ENCODE measurements at regions not wholly inside any gene's neighbourhood (a gene's known extent, or its start where the extent isn't known, plus 50 kb on each side); places are given as distances from the start of the nearest gene placed in this dataset.

- H3K4me3 ChIP-seq (ENCODE audit: low read depth, low read length), result no peak overlapping the region
- no peak overlapping the region for H3K27ac ChIP-seq (ENCODE audit: extremely low read depth, low read depth, low read length)
- ChIA-PET CTCF (no interaction called here), POLR2A (no interaction called here)
- H3K9me3 ChIP-seq (ENCODE audit: control insufficient read depth, insufficient read depth, low read depth, low read length), result no peaks in the 10 kb centered on the region
- no peaks in the 10 kb centered on the region for H3K36me3 ChIP-seq (ENCODE audit: control insufficient read depth in 2 of 2, insufficient read depth in 1 of 2, low read length in 2 of 2)
- TF ChIP-seq ZBTB44 (tag by site-specific recombination; IDR thresholded peaks at IDR 0.05), result no peak
- TF ChIP-seq ZNF514 (tag by site-specific recombination; IDR thresholded peaks at IDR 0.05), result no peak
- TF ChIP-seq ZSCAN30 (tag by site-specific recombination; IDR thresholded peaks at IDR 0.05), result no peak
- no peak for TF ChIP-seq ZNF544 (tag by site-specific recombination; IDR thresholded peaks at IDR 0.05)
- no peak for TF ChIP-seq ZNF549 (tag by site-specific recombination; IDR thresholded peaks at IDR 0.05)
- TF ChIP-seq TSHZ1 (tag by site-specific recombination; IDR thresholded peaks at IDR 0.05; ENCODE audit: borderline replicate concordance), result no peak
- TF ChIP-seq ZFP41 (tag by site-specific recombination; IDR thresholded peaks at IDR 0.05; ENCODE audit: borderline replicate concordance), result no peak
- H3K4me1 ChIP-seq (ENCODE audit: control insufficient read depth, insufficient read depth, low read length), result no peaks in the 10 kb centered on the region
Observed at GRCh38 chr4:133812954-133813353, 388.6 kb downstream of the PABPC4L start.

GRCh38 chr4:133812236-133812635, 389.4 kb downstream of the PABPC4L start:
- POLR2A ChIA-PET, result no interaction called here
- no peak overlapping the region for H3K4me3 ChIP-seq (ENCODE audit: low read depth, low read length)
- H3K27ac ChIP-seq (ENCODE audit: extremely low read depth, low read depth, low read length), result no peak overlapping the region
- H3K36me3 ChIP-seq (ENCODE audit: control insufficient read depth in 2 of 2, insufficient read depth in 1 of 2, low read length in 2 of 2), result no peaks in the 10 kb centered on the region
- no peaks in the 10 kb centered on the region for H3K4me1 ChIP-seq (ENCODE audit: control insufficient read depth, insufficient read depth, low read length)
- no peaks in the 10 kb centered on the region for H3K9me3 ChIP-seq (ENCODE audit: control insufficient read depth, insufficient read depth, low read depth, low read length)
- CTCF ChIA-PET, result no interaction called here
- TF ChIP-seq ZNF394 (tag by site-specific recombination; IDR thresholded peaks at IDR 0.05; ENCODE audit: borderline replicate concordance) (no peak), ZNF777 (tag by site-specific recombination; IDR thresholded peaks at IDR 0.05; ENCODE audit: borderline replicate concordance) (no peak), SP3 (tag by site-specific recombination; IDR thresholded peaks at IDR 0.05) (no peak), ZNF391 (tag by site-specific recombination; IDR thresholded peaks at IDR 0.05; ENCODE audit: borderline replicate concordance, low read depth) (no peak), ZNF214 (tag by site-specific recombination; IDR thresholded peaks at IDR 0.05; ENCODE audit: borderline replicate concordance) (no peak)
- TF ChIP-seq, protein P1, sequence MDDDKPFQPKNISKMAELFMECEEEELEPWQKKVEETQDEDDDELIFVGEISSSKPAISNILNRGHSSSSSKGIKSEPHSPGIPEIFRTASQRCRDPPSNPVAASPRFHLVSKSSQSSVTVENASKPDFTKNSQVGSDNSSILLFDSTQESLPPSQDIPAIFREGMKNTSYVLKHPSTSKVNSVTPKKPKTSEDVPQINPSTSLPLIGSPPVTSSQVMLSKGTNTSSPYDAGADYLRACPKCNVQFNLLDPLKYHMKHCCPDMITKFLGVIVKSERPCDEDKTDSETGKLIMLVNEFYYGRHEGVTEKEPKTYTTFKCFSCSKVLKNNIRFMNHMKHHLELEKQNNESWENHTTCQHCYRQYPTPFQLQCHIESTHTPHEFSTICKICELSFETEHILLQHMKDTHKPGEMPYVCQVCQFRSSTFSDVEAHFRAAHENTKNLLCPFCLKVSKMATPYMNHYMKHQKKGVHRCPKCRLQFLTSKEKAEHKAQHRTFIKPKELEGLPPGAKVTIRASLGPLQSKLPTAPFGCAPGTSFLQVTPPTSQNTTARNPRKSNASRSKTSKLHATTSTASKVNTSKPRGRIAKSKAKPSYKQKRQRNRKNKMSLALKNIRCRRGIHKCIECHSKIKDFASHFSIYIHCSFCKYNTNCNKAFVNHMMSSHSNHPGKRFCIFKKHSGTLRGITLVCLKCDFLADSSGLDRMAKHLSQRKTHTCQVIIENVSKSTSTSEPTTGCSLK (tag by site-specific recombination; IDR thresholded peaks at IDR 0.05), result no peak
- TF ChIP-seq, protein P2, sequence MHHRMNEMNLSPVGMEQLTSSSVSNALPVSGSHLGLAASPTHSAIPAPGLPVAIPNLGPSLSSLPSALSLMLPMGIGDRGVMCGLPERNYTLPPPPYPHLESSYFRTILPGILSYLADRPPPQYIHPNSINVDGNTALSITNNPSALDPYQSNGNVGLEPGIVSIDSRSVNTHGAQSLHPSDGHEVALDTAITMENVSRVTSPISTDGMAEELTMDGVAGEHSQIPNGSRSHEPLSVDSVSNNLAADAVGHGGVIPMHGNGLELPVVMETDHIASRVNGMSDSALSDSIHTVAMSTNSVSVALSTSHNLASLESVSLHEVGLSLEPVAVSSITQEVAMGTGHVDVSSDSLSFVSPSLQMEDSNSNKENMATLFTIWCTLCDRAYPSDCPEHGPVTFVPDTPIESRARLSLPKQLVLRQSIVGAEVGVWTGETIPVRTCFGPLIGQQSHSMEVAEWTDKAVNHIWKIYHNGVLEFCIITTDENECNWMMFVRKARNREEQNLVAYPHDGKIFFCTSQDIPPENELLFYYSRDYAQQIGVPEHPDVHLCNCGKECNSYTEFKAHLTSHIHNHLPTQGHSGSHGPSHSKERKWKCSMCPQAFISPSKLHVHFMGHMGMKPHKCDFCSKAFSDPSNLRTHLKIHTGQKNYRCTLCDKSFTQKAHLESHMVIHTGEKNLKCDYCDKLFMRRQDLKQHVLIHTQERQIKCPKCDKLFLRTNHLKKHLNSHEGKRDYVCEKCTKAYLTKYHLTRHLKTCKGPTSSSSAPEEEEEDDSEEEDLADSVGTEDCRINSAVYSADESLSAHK (tag by site-specific recombination; IDR thresholded peaks at IDR 0.05), result no peak
- TF ChIP-seq, protein P3, sequence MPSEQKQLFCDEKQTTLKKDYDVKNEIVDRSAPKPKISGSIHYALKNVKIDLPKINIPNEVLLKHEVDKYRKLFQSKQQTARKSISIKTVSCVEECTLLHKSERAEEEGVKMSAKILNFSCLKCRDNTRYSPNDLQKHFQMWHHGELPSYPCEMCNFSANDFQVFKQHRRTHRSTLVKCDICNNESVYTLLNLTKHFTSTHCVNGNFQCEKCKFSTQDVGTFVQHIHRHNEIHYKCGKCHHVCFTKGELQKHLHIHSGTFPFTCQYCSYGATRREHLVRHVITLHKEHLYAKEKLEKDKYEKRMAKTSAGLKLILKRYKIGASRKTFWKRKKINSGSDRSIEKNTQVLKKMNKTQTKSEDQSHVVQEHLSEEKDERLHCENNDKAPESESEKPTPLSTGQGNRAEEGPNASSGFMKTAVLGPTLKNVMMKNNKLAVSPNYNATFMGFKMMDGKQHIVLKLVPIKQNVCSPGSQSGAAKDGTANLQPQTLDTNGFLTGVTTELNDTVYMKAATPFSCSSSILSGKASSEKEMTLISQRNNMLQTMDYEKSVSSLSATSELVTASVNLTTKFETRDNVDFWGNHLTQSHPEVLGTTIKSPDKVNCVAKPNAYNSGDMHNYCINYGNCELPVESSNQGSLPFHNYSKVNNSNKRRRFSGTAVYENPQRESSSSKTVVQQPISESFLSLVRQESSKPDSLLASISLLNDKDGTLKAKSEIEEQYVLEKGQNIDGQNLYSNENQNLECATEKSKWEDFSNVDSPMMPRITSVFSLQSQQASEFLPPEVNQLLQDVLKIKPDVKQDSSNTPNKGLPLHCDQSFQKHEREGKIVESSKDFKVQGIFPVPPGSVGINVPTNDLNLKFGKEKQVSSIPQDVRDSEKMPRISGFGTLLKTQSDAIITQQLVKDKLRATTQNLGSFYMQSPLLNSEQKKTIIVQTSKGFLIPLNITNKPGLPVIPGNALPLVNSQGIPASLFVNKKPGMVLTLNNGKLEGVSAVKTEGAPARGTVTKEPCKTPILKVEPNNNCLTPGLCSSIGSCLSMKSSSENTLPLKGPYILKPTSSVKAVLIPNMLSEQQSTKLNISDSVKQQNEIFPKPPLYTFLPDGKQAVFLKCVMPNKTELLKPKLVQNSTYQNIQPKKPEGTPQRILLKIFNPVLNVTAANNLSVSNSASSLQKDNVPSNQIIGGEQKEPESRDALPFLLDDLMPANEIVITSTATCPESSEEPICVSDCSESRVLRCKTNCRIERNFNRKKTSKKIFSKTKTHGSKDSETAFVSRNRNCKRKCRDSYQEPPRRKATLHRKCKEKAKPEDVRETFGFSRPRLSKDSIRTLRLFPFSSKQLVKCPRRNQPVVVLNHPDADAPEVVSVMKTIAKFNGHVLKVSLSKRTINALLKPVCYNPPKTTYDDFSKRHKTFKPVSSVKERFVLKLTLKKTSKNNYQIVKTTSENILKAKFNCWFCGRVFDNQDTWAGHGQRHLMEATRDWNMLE (tag by site-specific recombination; conservative IDR thresholded peaks at IDR 0.05; ENCODE audit: low read depth), result no peak
- TF ChIP-seq, protein P4, sequence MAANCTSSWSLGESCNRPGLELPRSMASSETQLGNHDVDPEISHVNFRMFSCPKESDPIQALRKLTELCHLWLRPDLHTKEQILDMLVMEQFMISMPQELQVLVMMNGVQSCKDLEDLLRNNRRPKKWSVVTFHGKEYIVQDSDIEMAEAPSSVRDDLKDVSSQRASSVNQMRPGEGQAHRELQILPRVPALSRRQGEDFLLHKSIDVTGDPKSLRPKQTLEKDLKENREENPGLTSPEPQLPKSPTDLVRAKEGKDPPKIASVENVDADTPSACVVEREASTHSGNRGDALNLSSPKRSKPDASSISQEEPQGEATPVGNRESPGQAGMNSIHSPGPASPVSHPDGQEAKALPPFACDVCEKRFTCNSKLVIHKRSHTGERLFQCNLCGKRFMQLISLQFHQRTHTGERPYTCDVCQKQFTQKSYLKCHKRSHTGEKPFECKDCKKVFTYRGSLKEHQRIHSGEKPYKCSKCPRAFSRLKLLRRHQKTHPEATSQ (tag by site-specific recombination; IDR thresholded peaks at IDR 0.05), result no peak
